C4-2B (cell line): ENCODE measurements at regions not wholly inside any gene's neighbourhood (a gene's known extent, or its start where the extent isn't known, plus 50 kb on each side); places are given as distances from the start of the nearest gene placed in this dataset.

Source experiments
- CTCF ChIP-seq: fragments of 450-650 bp; conservative IDR thresholded peaks from 2 replicates; pipeline ENCODE4 v1.5.1; 2017; ENCODE audit warnings: mild to moderate bottlenecking
- ZFX ChIP-seq: fragments of 450-650 bp; IDR thresholded peaks from 2 replicates; pipeline ENCODE4 v1.6.1; 2017

- TF ChIP-seq CTCF (no peak), ZFX (no peak)
These were observed 105.8 kb upstream of the TOP1 start for GRCh38 chr20:40922865-40923264.
